HL-60 (cell line): ENCODE measurements at regions not wholly inside any gene's neighbourhood (a gene's known extent, or its start where the extent isn't known, plus 50 kb on each side); places are given as distances from the start of the nearest gene placed in this dataset.

Source experiments
- DNase-seq, 2 experiments: peaks; one replicate each; pipeline ENCODE4 v3.0.0-alpha.2; 2010 to 2020; ENCODE audit warnings: low read depth in 1 of 2, low spot score in 1 of 2
- H3K27ac ChIP-seq: fragments of 250-450 bp; sonication (Bioruptor Pico); replicated peaks from 2 replicates; pipeline ENCODE4 v1.5.1; 2020; ENCODE audit warnings: mild to moderate bottlenecking, moderate library complexity
- H3K27me3 ChIP-seq: fragments of 250-450 bp; sonication (Bioruptor Pico); 2 replicates; pipeline ENCODE4 v1.5.1; 2021; ENCODE audit warnings: mild to moderate bottlenecking, moderate library complexity; ENCODE audit not compliant: insufficient read depth, poor library complexity, severe bottlenecking
- H3K4me3 ChIP-seq: replicated peaks from 2 replicates; pipeline ENCODE4 v1.5.1; 2011; ENCODE audit warnings: mild to moderate bottlenecking, control low read depth, low read length; ENCODE audit not compliant: insufficient read depth
- CTCF ChIP-seq: IDR thresholded peaks from one replicate; pipeline ENCODE4 v1.5.1; 2011; ENCODE audit warnings: low read length, control low read depth, inconsistent platforms; ENCODE audit not compliant: insufficient read depth
- GABPA ChIP-seq: IDR thresholded peaks from 2 replicates; pipeline ENCODE4 v1.6.1; 2012; ENCODE audit warnings: low read depth
- POLR2AphosphoS5 ChIP-seq: IDR thresholded peaks from 2 replicates; pipeline ENCODE4 v1.6.1; 2012; ENCODE audit warnings: low read depth
- REST ChIP-seq: IDR thresholded peaks from 2 replicates; pipeline ENCODE4 v1.6.1; 2012; ENCODE audit warnings: low read depth; ENCODE audit not compliant: insufficient replicate concordance
- SPI1 ChIP-seq: IDR thresholded peaks from 2 replicates; pipeline ENCODE4 v1.6.1; 2012; ENCODE audit warnings: low read depth, mild to moderate bottlenecking, borderline replicate concordance

- Histone ChIP-seq H3K27me3 (no peaks in the 10 kb centered on the region), H3K27ac (no peak overlapping the region), H3K4me3 (no peak overlapping the region)
- no peak for DNase-seq
- no peak for TF ChIP-seq GABPA
- no peak for TF ChIP-seq POLR2AphosphoS5
- TF ChIP-seq CTCF, result no peak
- no peak for TF ChIP-seq REST
Measured at GRCh38 chr5:124537522-124537921, 208.9 kb downstream of the ZNF608 start.

GRCh38 chr5:124537107-124537506, 209.3 kb downstream of the ZNF608 start:
- Histone ChIP-seq H3K27ac (no peak overlapping the region), H3K4me3 (no peak overlapping the region), H3K27me3 (no peaks in the 10 kb centered on the region)
- no peak for TF ChIP-seq POLR2AphosphoS5
- TF ChIP-seq GABPA, result no peak
- TF ChIP-seq SPI1, result no peak
- no peak for TF ChIP-seq CTCF
- no peak for TF ChIP-seq REST
- no peak for DNase-seq

- Histone ChIP-seq H3K27me3 (no peaks in the 10 kb centered on the region), H3K27ac (no peak overlapping the region), H3K4me3 (no peak overlapping the region)
- TF ChIP-seq POLR2AphosphoS5 (no peak), REST (no peak), CTCF (no peak), SPI1 (no peak), GABPA (no peak)
- no peak for DNase-seq
Measured at GRCh38 chr5:124536333-124536732, 210.1 kb downstream of the ZNF608 start.
